Spleen (tissue), 11 donors: ENCODE measurements at regions not wholly inside any gene's neighbourhood (a gene's known extent, or its start where the extent isn't known, plus 50 kb on each side); places are given as distances from the start of the nearest gene placed in this dataset.

ENCODE experiments used
- DNase-seq: peaks from one replicate; pipeline ENCODE4 v3.0.0-alpha.2; 2020
- H3K27ac ChIP-seq, 8 donors: fragments of 200-600 bp; sonication (generic) in 7 of 8; 1 replicate in 4 of 8; 2 replicates in 4 of 8; pipeline versions ENCODE4 v1.5.0 to v1.8.0; 2016 to 2021; ENCODE audit warnings: inconsistent platforms in 4 of 8, mild to moderate bottlenecking in 4 of 8, moderate library complexity in 1 of 8
- H3K27me3 ChIP-seq, 7 donors: fragments of 200-600 bp; sonication (generic) in 6 of 7; replicated peaks in 1 of 7; 1 replicate in 4 of 7; 2 replicates in 3 of 7; pipeline versions ENCODE4 v1.5.0 to v1.8.0; 2016 to 2021; ENCODE audit warnings: inconsistent platforms in 3 of 7, mild to moderate bottlenecking in 1 of 7
- H3K36me3 ChIP-seq, 6 donors: fragments of 200-600 bp; sonication (generic) in 5 of 6; 1 replicate in 4 of 6; 2 replicates in 2 of 6; pipeline versions ENCODE4 v1.5.0 to v1.8.0; 2016 to 2021; ENCODE audit warnings: inconsistent platforms in 2 of 6
- H3K4me1 ChIP-seq, 6 donors: fragments of 200-600 bp; sonication (generic) in 5 of 6; 1 replicate in 3 of 6; 2 replicates in 3 of 6; pipeline versions ENCODE4 v1.5.0 to v1.8.0; 2016 to 2021; ENCODE audit warnings: inconsistent platforms in 3 of 6
- H3K4me3 ChIP-seq, 8 donors: fragments of 200-600 bp; sonication (generic) in 7 of 8; 1 replicate in 4 of 8; 2 replicates in 4 of 8; pipeline versions ENCODE4 v1.5.0 to v1.8.0; 2016 to 2021; ENCODE audit warnings: inconsistent platforms in 4 of 8, mild to moderate bottlenecking in 4 of 8, moderate library complexity in 2 of 8
- H3K9me3 ChIP-seq, 8 donors: fragments of 200-600 bp; sonication (generic) in 7 of 8; 1 replicate in 4 of 8; 2 replicates in 4 of 8; pipeline versions ENCODE4 v1.5.0 to v1.8.0; 2016 to 2021; ENCODE audit warnings: inconsistent platforms in 4 of 8
- CTCF ChIP-seq, 11 experiments: fragments of 200-600 bp in 7 of 11; fragments of 450-650 bp in 4 of 11; sonication (generic) in 4 of 11; IDR thresholded peaks in 8 of 11; conservative IDR thresholded peaks in 3 of 11; 1 replicate in 7 of 11; 2 replicates in 4 of 11; pipeline versions ENCODE4 v1.4.0 to v1.8.0; 2016 to 2021; ENCODE audit warnings: antibody characterized with exemption in 11 of 11, inconsistent platforms in 4 of 11, mild to moderate bottlenecking in 1 of 11
- POLR2A ChIP-seq, 3 donors: fragments of 450-650 bp; IDR thresholded peaks; one replicate each; pipeline ENCODE4 v1.5.1; 2017; ENCODE audit warnings: antibody characterized with exemption in 3 of 3, mild to moderate bottlenecking in 1 of 3
- POLR2AphosphoS5 ChIP-seq, 3 donors: sonication (generic); formaldehyde crosslinking; IDR thresholded peaks; one replicate each; pipeline ENCODE4 v1.5.1; 2017; ENCODE audit warnings: antibody characterized with exemption in 3 of 3
- WGBS, 5 donors: extraction: QIAGEN DNeasy Blood & Tissue Kit in 3 of 5; methylation state at CpG; one replicate each; pipeline versions ENCODE4 v1.1.5 to v1.1.7; 2013 to 2018; 5-methylcytosine and 5-hydroxymethylcytosine counted together
- intact Hi-C: fragments of 100-400 bp; cut with DNase I; formaldehyde crosslinking; loops from one replicate; pipeline ENCODE4 v1.15.0; 2023; ENCODE audit warnings: low total_unique reads
- donor health status: healthy with polysubstance abuse.
- donor health status: DM: no; HTN: no; CAD: no; lungs with moderate emphysema.
- donor health status: DM: no; HTN: no; CAD: no.
- donor health status: Bipolar disorder and iron deficiency.
- donor health status: healthy.
- donor health status: DM: no; HTN: no; CAD: no.
- donor health status: DM: yes; HTN: yes; CAD: no.

GRCh38 chr11:103662880-103663279 is 373.6 kb upstream of the DDI1 start:
- H3K36me3 ChIP-seq = no peaks in the 10 kb centered on the region
- 0 to 7% (median 2%) methylated on average over 2 of the region's 2 CpGs for WGBS, 5 donors
- no peaks in the 10 kb centered on the region for H3K9me3 ChIP-seq
- H3K4me1 ChIP-seq = peaks cover 0 to 10% (median 7%) of the 10 kb centered on the region in 6 donors
- no peaks in the 10 kb centered on the region for H3K27me3 ChIP-seq
- intact Hi-C loops = no loop called here
- H3K4me3 ChIP-seq = no peak overlapping the region
- DNase-seq = no peak
- no peak for TF ChIP-seq POLR2AphosphoS5 (IDR thresholded peaks at IDR 0.05)
- TF ChIP-seq POLR2A (IDR thresholded peaks at IDR 0.05) = no peak
- TF ChIP-seq CTCF (IDR thresholded peaks at IDR 0.05 in 8 of 11, conservative IDR thresholded peaks at IDR 0.05 in 3 of 11) = no peak
- H3K27ac ChIP-seq = peak overlapping the region in 2 of 8 donors; percentile 2 to 7

GRCh38 chr11:103668859-103669258 is 367.6 kb upstream of the DDI1 start:
- no peaks in the 10 kb centered on the region for H3K4me1 ChIP-seq
- no peaks in the 10 kb centered on the region for H3K27me3 ChIP-seq
- H3K27ac ChIP-seq = no peak overlapping the region
- H3K36me3 ChIP-seq = no peaks in the 10 kb centered on the region
- 69 to 97% (median 95%) methylated on average over 2 of the region's 2 CpGs for WGBS, 5 donors
- TF ChIP-seq CTCF (IDR thresholded peaks at IDR 0.05 in 8 of 11, conservative IDR thresholded peaks at IDR 0.05 in 3 of 11) (no peak), POLR2A (IDR thresholded peaks at IDR 0.05) (no peak), POLR2AphosphoS5 (IDR thresholded peaks at IDR 0.05) (no peak)
- no peak overlapping the region for H3K4me3 ChIP-seq
- no peak for DNase-seq
- no peaks in the 10 kb centered on the region for H3K9me3 ChIP-seq
- intact Hi-C loops = no loop called here

- no peak for TF ChIP-seq POLR2A (IDR thresholded peaks at IDR 0.05)
- no peak for TF ChIP-seq CTCF (IDR thresholded peaks at IDR 0.05 in 8 of 11, conservative IDR thresholded peaks at IDR 0.05 in 3 of 11)
- TF ChIP-seq POLR2AphosphoS5 (IDR thresholded peaks at IDR 0.05) = no peak
- H3K36me3 ChIP-seq = no peaks in the 10 kb centered on the region
- no peaks in the 10 kb centered on the region for H3K4me1 ChIP-seq
- H3K4me3 ChIP-seq = no peak overlapping the region
- WGBS, 5 donors = 51 to 75% (median 60%) methylated on average over 2 of the region's 2 CpGs
- no peak for DNase-seq
- H3K27ac ChIP-seq = no peak overlapping the region
- H3K9me3 ChIP-seq = no peaks in the 10 kb centered on the region
- intact Hi-C loops = no loop called here
- no peaks in the 10 kb centered on the region for H3K27me3 ChIP-seq
These were observed 365.2 kb upstream of the DDI1 start for GRCh38 chr11:103671143-103671651.

- H3K27ac ChIP-seq = no peak overlapping the region
- TF ChIP-seq CTCF (IDR thresholded peaks at IDR 0.05 in 8 of 11, conservative IDR thresholded peaks at IDR 0.05 in 3 of 11) = no peak
- TF ChIP-seq POLR2A (IDR thresholded peaks at IDR 0.05) = no peak
- no peak for TF ChIP-seq POLR2AphosphoS5 (IDR thresholded peaks at IDR 0.05)
- WGBS, 5 donors = 86 to 93% (median 91%) methylated on average over 2 of the region's 2 CpGs
- no peak overlapping the region for H3K4me3 ChIP-seq
- intact Hi-C loops = no loop called here
- no peaks in the 10 kb centered on the region for H3K4me1 ChIP-seq
- H3K36me3 ChIP-seq = no peaks in the 10 kb centered on the region
- no peaks in the 10 kb centered on the region for H3K9me3 ChIP-seq
- no peak for DNase-seq
- no peaks in the 10 kb centered on the region for H3K27me3 ChIP-seq
These were observed 362.7 kb upstream of the DDI1 start for GRCh38 chr11:103673773-103674172.
